ENCODE measurements at regions not wholly inside any gene's neighbourhood (a gene's known extent, or its start where the extent isn't known, plus 50 kb on each side); places are given as distances from the start of the nearest gene placed in this dataset.

GRCh38 chr10:21427804-21428481 lies 97.5 kb downstream of the SKIDA1 start:
- TF ChIP-seq CTCF (optimal IDR thresholded peaks at IDR 0.05 in 1 of 3, IDR thresholded peaks at IDR 0.05 in 1 of 3, conservative IDR thresholded peaks at IDR 0.05 in 1 of 3; ENCODE audit: extremely low read depth in 1 of 3, insufficient read depth in 2 of 3, low read length in 3 of 3) = no peak
- no peak for TF ChIP-seq EZH2 (IDR thresholded peaks at IDR 0.05; ENCODE audit: low read length)

Measured in keratinocyte (primary cell).